COLO829 (cell line): ENCODE measurements at regions not wholly inside any gene's neighbourhood (a gene's known extent, or its start where the extent isn't known, plus 50 kb on each side); places are given as distances from the start of the nearest gene placed in this dataset.
"Not testable (repeated sequence)": the region's sequence is repeated elsewhere in the genome, so short reads cannot be mapped to it uniquely, and the experiment has no call there.

Experiments
- DNase-seq: peaks from one replicate; pipeline ENCODE4 v3.0.0; 2012; ENCODE audit warnings: low spot score

GRCh38 chr9:97248252-97248651 is 59.2 kb upstream of the CCDC180 start:
- peak; percentile 6 for DNase-seq

GRCh38 chr9:97243606-97244005 is 63.9 kb upstream of the CCDC180 start:
- no peak for DNase-seq

- not testable (repeated sequence) for DNase-seq
Measured at GRCh38 chr9:97241430-97241829, 66.0 kb upstream of the CCDC180 start.

DNA sequence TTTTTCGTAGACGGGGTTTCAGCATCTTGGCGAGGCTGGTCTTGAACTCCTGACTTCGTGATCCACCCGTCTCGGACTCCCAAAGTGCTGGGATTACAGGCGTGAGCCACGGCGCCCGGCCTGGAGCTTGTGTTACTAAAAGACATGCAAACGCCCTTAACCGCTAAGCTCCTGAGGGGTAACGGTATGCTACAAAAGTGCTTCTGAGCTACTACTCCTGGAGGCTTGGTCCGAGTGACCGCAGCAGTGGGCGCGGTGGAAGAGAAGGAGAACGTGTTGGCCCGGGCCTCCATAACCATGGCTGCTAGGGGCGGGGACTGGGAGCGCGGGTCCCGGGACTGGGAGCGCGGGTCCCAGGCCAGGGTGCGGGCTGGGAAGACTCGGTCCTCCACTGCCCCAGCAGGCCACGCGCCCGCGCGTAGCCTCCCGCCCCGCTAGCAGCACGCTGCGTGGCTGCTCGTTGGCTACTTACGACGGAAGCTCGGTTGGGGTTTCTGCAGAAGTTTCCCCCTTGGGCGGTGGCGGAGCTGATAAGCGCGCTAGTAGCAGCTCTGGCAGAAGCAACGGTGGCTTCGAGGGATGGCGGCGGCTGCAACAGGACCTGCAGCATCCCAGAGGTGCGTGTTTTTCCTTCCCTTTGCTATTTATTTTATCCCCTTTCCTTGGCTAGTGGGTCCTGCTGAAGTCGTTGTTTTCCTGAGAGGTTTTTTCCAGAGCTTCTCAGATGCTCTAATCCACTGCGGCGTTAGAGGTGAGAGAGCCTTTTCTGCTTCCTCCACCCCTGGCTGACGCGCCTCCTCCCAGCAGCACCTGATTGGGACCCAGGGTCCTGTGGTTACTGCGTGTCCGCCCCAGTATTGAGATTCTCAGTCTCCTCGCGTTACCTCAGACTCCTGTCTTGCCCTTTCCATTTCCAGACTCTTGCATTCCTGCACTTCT is 69.2 kb upstream of the CCDC180 start:
- DNase-seq = no peak

DNA sequence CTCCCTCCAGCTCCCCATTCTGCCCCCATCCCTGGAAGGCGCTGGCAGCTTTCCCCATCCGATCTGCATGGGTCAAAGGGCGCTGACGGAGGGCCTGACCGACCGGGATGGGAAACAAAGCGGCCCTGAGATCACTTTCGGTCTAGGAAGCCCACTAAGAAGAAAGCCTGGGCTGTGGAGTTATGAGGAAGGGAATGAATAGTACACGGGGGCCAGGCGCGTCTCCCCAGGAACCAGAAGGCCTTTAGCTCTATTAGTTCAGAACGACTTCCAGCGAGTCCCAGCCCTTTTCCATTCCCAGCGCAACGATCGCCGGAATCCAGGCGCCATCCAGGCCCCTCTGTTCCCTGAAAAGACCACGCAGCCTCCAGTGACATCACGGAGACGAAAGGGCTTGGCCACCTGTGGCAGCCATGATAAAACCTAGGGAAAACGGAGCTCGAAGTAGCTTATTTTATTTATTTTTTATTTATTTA is 70.1 kb upstream of the CCDC180 start:
- DNase-seq = no peak

DNA sequence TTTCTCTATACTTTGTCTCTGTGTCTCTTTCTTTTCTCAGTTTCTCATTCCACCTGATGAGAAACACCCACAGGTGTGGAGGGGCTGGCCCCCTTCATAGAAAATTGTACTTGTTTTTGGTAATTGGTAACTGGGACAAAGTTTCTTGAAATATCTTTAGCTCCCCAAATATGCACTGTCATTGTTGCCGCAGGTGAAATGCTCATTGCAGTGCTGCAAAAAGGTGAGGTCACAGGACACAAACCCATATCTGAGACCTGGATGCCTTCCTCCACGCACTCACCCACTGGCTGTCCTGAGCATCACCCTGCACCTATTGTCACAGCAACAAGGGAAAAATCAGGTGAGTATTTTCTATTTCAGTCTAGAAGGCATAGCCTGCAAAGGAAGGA is 74.5 kb upstream of the CCDC180 start:
- not testable (repeated sequence) for DNase-seq

DNA sequence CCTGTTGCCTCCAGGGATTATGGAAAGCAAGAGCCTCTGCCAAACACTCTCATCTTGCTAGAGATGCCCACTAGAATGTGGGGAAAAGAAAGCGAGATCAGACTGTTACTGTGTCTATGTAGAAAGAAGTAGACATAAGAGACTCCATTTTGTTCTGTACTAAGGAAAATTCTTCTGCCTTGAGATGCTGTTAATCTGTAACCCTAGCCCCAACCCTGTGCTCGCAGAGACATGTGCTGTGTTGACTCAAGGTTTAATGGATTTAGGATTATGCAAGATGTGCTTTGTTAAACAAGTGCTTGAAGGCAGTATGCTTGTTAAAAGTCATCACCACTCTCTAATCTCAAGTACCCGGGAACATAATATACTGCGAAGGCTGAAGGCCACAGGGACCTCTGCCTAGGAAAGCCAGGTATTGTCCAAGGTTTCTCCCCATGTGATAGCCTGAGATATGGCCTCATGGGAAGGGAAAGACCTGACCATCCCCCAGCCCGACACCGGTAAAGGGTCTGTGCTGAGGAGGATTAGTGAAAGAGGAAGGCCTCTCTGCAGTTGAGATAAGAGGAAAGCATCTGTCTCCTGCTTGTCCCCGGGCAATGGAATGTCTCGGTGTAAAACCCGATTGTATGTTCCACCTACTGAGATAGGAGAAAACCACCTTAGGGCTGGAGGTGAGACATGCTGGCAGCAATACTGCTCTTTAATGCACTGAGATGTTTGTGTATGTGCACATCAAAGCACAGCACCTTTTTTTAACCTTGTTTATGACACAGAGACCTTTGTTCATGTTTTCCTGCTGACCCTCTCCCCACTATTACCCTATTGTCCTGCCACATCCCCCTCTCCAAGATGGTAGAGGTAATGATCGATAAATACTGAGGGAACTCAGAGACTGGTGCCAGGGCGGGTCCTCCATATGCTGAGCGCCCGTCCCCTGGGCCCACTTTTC is 75.1 kb upstream of the CCDC180 start:
- DNase-seq = not testable (repeated sequence)

DNA sequence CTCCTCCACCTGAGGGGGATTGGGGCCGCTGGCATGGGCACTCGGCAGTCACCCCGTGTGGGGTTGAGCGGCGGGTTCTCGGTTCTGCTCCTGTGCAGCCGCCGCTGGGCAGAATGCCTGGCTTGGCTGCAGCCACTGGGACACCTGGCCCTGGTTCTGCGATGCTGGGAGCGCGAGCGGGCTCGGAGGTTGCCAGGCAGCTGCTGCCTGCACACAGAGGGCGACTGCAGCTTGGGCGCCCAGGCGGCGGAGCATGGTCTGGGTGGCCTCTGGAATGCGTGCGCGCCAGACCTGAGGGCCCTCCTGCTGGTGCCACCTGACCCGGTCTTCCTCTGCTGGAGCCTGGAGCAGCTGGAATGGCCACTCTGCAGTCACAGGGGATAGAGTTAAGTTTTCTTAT is 85.1 kb upstream of the CCDC180 start:
- not testable (repeated sequence) for DNase-seq

DNA sequence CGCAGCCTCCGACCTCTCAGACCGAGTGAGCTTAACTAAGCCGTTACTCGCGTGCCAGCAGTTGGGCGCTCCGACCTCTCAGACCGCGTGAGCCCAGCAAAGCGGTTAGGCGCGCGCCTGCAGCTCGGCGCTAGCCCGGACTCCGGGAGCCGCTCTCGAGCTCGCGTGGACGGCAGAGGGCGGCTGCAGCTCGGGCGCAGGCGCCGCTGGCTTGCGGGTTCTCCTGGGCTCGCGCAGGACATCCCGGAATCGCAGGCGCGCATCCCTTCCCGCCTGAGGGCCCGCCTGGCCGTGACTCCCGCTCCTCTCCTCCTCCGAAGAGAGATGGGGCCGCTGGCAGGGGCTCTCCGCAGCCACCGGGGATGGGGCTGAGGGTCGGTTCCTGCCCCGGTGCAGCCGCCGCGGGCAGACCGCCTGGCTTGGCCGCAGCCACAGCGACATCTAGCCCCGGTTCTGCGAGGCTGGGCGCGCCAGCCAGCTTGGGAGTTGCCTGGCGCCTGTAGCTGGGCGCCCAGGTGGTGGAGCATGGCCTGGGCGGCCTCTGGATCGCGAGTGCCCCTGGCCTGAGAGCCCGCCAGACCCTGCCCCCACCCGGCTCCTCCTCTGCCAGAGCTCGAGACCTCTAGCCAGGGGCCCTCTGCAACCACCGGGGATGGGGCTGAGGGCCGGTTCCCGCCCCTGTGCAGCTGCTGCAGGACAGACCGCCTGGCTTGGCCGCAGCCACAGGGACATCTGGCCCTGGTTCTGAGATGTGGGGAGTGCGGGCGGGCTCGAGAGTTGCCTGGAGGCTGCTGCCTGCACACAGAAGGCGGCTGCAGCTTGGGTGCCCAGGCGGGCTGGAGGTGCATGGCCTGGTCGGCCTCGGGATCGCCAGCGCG is 85.7 kb upstream of the CCDC180 start:
- DNase-seq = not testable (repeated sequence)

DNA sequence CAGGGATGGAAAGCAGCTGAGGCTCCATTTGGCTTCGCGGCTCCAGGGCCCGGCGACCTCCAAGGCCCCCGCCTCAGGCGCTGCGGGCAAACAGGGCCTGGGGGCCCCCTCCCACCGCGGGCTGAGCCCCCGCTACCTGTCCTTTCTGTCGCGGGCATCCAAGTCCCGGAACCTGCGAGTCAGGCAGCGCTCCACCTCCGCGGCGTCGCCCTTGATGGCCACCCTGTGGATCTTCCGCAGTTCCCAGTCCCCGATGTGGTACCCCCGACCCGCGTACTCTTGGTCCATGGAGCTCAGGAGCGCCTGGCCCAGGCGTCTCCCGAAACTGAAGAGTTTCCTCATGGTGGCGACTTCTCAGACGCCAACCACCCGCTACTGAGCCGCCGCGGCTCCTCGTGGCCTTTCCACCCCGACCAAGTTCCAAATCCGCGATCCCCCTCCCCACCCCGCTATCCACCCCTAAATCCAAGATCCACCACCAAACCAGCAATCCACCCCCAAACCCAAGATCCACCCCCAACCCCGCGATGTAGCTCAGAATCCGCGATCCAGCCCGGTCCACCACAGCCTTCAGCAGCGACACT is 86.5 kb upstream of the CCDC180 start:
- no peak for DNase-seq

GRCh38 chr9:97220396-97220795 is 87.1 kb upstream of the CCDC180 start:
- not testable (repeated sequence) for DNase-seq

DNA sequence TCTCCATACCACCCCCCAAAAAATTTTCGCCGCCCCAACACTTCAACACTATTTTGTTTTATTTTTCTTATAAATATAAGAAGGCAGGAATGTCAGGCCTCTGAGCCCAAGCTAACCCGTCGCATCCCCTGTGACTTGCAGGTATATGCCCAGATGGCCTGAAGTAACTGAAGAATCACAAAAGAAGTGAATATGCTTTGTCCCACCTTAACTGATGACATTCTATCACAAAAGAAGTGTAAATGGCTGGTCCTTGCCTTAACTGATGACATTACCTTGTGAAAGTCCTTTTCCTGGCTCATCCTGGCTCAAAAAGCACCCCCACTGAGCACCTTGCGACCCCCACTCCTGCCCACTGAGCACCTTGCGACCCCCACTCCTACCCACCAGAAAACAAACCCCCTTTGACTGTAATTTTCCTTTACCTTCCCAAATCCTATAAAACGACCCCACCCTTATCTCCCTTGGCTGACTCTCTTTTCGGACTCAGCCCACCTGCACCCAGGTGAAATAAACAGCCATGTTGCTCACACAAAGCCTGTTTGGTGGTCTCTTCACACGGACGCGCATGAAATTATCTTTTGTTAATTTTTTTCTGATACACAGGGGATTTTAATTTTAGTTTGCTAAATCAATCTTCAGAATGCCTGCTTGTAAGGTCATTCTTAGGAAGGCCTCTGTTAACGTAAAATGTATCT is 87.9 kb upstream of the CCDC180 start:
- DNase-seq = not testable (repeated sequence)

GRCh38 chr9:97215127-97215526 is 92.3 kb upstream of the CCDC180 start:
- DNase-seq = not testable (repeated sequence)

DNA sequence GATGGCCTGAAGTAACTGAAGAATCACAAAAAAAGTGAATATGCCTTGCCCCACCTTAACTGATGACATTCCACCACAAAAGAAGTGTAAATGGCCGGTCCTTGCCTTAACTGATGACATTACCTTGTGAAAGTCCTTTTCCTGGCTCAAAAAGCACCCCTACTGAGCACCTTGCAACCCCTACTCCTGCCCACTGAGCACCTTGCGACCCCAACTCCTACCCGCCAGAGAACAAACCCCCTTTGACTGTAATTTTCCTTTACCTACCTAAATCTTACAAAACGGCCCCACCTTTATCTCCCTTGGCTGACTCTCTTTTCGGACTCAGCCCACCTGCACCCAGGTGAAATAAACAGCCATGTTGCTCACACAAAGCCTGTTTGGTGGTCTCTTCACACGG is 92.9 kb upstream of the CCDC180 start:
- DNase-seq = not testable (repeated sequence)

DNA sequence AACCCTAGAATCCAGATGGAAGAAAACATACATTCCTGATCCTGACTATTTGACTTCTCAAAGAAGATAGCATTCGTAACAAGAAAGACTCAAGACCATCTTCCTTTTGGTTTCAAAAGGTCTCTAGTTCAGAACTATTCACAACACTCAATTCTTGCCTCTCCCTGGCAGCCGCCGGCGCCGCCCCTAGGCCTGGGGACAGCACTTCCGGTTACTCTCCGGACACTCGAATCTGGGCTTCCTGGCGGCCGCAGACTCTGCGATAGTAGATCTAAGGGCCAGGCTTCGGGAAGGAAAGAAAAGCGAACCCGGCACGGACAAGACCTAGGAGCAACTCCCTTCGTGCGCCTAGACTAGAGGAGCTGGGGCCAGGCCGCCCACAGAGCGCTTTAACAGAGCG is 107.8 kb upstream of the CCDC180 start:
- DNase-seq = not testable (repeated sequence)

GRCh38 chr9:97193767-97194166 is 113.7 kb upstream of the CCDC180 start:
- DNase-seq = not testable (repeated sequence)

- DNase-seq = no peak
Measured at GRCh38 chr9:97188545-97188944, 118.9 kb upstream of the CCDC180 start.

DNA sequence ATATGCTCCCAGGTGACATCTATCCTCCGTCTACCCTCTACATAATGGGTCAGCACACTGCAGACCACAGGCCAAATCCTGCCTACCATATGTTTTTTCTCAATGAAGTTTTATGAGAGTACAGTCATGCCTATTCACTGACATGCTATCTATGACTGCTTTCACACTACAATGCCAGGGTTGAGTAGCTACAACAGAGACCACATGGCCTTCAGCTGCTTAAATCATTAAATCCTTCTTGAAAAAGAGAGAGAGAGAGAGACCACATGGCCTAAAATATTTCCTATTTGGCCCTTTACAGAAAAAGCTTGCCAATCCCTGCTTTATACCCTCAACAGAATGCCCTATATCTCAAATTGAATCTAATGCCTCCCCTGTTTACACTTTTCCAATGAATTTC is 119.8 kb upstream of the CCDC180 start:
- DNase-seq = not testable (repeated sequence)

GRCh38 chr9:97186493-97186892 is 121.0 kb upstream of the CCDC180 start:
- DNase-seq = no peak

DNA sequence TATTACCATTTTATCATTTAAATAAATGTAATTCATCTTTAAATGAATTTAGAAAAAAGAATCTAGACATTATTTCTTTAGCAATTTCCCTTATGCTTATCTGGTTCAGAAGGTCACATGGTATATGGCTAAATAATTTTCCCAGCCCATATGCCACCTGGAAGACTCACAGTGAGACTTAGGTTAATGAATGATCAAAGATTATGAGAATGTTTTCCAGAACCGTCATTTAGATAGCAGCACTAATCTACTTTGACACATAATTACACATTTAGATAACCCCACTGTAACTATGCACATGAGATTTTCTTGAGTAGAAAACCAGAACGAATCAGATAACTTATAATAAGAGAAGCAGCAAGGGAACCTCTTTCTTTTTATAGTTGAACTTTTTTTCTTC is 124.9 kb upstream of the CCDC180 start:
- not testable (repeated sequence) for DNase-seq
